ENCODE measurements at regions not wholly inside any gene's neighbourhood (a gene's known extent, or its start where the extent isn't known, plus 50 kb on each side); places are given as distances from the start of the nearest gene placed in this dataset.

DNA sequence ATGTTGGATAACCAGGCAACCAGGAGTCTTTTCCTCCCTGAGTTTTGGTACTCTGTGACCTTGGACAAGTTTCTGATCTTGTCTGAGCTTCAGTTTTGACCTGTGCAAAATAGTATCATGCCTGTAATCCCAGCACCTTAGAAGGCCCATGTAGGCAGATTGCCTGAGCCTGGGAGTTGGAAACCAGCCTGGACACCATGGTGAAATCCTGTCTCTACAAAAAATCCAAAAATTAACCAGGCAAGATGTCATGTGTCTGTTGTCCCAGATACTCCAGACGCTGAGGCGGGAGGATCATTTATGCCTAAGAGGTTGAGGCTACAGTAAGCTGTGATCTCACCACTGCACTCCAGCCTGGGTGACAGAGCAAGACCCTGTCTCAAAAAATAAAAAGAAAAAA lies 114.8 kb downstream of the IL12A start:
- TF ChIP-seq CTCF (IDR thresholded peaks at IDR 0.05; ENCODE audit: insufficient read depth, missing control alignments) = no peak
- FAIRE-seq (no peak), DNase-seq (ENCODE audit: insufficient read length, low spot score) (no peak)

- no peak for TF ChIP-seq CTCF (IDR thresholded peaks at IDR 0.05; ENCODE audit: insufficient read depth, missing control alignments)
- FAIRE-seq (no peak), DNase-seq (ENCODE audit: insufficient read length, low spot score) (no peak)
These were observed 117.4 kb downstream of the IL12A start for GRCh38 chr3:160105907-160106584.

GRCh38 chr3:160106905-160107861 lies 118.0 kb upstream of the C3orf80 start:
- DNase-seq (ENCODE audit: insufficient read length, low spot score) = no peak
- no peak for TF ChIP-seq CTCF (IDR thresholded peaks at IDR 0.05; ENCODE audit: insufficient read depth, missing control alignments)
- no peak for FAIRE-seq

GRCh38 chr3:160108362-160108761 lies 116.9 kb upstream of the C3orf80 start:
- FAIRE-seq = no peak
- DNase-seq (ENCODE audit: insufficient read length, low spot score) = no peak
- TF ChIP-seq CTCF (IDR thresholded peaks at IDR 0.05; ENCODE audit: insufficient read depth, missing control alignments) = no peak

GRCh38 chr3:160112481-160112880 lies 112.7 kb upstream of the C3orf80 start:
- DNase-seq (ENCODE audit: insufficient read length, low spot score) (no peak), FAIRE-seq (no peak)
- no peak for TF ChIP-seq CTCF (IDR thresholded peaks at IDR 0.05; ENCODE audit: insufficient read depth, missing control alignments)

GRCh38 chr3:160112996-160113395 lies 112.2 kb upstream of the C3orf80 start:
- FAIRE-seq (no peak), DNase-seq (ENCODE audit: insufficient read length, low spot score) (no peak)

More at GRCh38 chr3:160112996-160113395, 112.2 kb upstream of the C3orf80 start:
- no peak for TF ChIP-seq CTCF (IDR thresholded peaks at IDR 0.05; ENCODE audit: insufficient read depth, missing control alignments)
